ENCODE measurements at regions not wholly inside any gene's neighbourhood (a gene's known extent, or its start where the extent isn't known, plus 50 kb on each side); places are given as distances from the start of the nearest gene placed in this dataset.
"Not testable (repeated sequence)": the region's sequence is repeated elsewhere in the genome, so short reads cannot be mapped to it uniquely, and the experiment has no call there.

DNA sequence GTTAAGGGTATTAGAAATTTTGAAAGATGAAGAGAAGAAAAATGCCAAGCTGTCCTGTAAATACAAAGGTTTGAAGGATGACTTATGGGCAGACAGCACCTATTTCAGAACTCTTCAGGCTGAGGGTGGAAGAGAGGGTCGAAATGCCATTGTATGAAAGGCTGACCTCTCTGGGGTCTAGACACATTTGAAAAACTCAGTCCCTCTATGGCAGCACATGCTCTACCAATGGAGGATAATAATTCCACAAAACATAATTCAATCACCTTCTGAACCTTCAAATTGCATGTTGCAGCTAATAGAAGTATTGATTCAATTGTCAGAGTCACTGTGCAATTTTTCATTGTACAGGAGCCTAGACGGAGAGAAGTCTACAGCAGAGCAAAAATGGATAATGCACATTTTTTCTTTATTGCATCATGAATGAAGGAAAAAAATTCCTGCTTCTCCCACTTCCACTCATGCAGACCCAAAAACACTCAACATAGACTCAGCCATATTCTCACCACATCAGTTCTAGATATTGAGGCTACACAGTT is 569.1 kb downstream of the TBL1XR1 start:
- no peak for DNase-seq (ENCODE audit: low spot score)

DNA sequence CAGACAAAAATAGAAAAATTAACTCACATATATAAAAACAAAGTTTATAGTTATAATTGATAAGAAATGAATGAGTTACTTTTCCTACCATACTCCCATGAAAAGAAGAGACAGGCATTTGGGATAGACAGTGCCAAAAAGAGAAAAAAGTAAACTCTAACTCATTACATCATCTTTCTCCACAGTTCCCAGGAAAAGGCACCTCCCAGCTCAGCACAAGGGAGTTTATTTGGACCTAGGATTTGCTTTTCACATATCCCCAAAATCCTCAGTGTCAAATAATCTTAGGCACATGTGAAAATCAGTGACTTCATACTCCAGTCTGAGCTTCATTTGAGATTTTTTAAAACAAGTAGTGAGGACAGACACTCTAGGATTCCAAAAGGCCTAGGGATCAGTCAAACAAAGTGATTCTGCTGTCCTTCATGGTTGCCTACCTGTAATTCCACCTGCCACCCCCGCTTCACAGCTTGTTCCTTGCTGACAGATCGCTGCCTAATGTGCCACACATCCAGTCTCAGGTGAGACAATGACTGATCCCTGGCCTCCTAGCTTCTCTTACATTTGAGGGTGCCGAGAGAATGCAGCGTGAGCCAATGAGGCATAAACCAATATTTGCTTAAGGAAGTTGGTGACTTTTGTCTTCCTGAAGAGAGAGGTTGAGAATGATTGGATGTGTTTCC is 573.7 kb downstream of the TBL1XR1 start:
- no peak for DNase-seq (ENCODE audit: low spot score)

GRCh38 chr3:176619833-176620232 is 577.4 kb downstream of the TBL1XR1 start:
- no peak for DNase-seq (ENCODE audit: low spot score)

GRCh38 chr3:176615826-176616225 is 581.5 kb downstream of the TBL1XR1 start:
- DNase-seq (ENCODE audit: low spot score): no peak

- DNase-seq (ENCODE audit: low spot score): no peak
These were observed 585.6 kb downstream of the TBL1XR1 start for GRCh38 chr3:176611703-176612102.

GRCh38 chr3:176609361-176609760 is 587.9 kb downstream of the TBL1XR1 start:
- DNase-seq (ENCODE audit: low spot score): no peak

DNA sequence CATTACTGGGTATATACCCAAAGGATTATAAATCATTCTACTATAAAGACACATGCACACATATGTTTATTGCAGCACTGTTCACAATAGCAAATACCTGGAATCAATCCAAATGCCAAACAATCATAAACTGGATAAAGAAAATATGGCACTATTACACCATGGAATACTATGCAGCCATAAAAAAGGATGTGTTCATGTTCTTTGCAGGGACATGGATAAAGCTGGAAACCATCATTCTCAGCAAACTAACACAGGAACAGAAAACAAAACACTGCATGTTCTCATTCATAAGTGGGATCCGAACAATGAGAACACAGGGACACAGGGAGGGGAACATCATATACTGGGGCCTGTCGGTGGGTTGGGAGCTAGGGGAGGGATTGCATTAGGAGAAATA is 591.7 kb downstream of the TBL1XR1 start:
- not testable (repeated sequence) for DNase-seq (ENCODE audit: low spot score)

- DNase-seq (ENCODE audit: low spot score): no peak
These were observed 602.0 kb downstream of the TBL1XR1 start for GRCh38 chr3:176595307-176595706.

GRCh38 chr3:176590722-176591121 is 606.6 kb downstream of the TBL1XR1 start:
- DNase-seq (ENCODE audit: low spot score): no peak

GRCh38 chr3:176587089-176587488 is 610.2 kb downstream of the TBL1XR1 start:
- no peak for DNase-seq (ENCODE audit: low spot score)

- no peak for DNase-seq (ENCODE audit: low spot score)
These were observed 612.7 kb downstream of the TBL1XR1 start for GRCh38 chr3:176584413-176585176.

DNA sequence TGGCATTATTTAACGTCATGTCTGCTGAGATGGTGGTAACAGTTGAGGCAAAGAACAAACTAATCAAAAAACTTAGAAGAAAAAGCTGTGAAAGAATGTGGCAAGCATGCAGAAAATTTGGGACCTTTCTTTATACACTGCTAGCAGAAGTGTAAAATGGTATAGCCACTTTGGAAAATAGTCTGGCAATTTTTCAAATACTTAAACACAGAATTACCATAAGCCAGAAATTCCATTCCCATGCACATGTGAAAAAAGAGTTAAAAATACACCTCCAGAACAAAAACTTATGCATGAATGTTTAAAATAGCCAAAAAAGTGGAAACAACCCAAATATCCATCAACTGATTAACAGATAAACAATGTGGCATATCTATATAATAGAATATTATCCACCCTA is 613.3 kb downstream of the TBL1XR1 start:
- DNase-seq (ENCODE audit: low spot score): no peak

- DNase-seq (ENCODE audit: low spot score): no peak
These were observed 615.7 kb downstream of the TBL1XR1 start for GRCh38 chr3:176581589-176581988.

DNA sequence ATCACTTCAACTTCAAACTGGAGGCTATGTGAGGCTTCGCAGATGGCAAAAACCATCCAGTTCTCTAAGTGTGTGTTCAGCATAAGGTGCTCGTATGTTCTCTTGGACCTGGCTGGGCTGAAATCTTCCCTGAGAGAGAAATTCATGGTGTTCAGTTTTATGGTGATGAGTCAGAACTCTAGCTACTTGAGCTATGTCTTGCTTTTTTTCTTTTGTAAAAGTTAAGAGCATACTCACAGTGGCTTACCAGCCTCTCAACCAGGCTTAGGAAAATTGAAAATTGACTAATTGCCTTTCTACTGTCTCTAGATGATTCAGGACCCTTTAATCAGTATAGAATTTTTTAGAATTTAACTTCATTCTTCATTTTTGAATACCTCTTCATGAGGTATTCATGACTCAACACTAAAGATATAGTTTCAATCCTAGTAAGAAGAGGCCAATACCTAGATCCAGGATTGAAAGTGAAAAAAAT is 617.5 kb downstream of the TBL1XR1 start:
- no peak for DNase-seq (ENCODE audit: low spot score)

- no peak for DNase-seq (ENCODE audit: low spot score)
These were observed 619.0 kb downstream of the TBL1XR1 start for GRCh38 chr3:176578316-176578715.

DNA sequence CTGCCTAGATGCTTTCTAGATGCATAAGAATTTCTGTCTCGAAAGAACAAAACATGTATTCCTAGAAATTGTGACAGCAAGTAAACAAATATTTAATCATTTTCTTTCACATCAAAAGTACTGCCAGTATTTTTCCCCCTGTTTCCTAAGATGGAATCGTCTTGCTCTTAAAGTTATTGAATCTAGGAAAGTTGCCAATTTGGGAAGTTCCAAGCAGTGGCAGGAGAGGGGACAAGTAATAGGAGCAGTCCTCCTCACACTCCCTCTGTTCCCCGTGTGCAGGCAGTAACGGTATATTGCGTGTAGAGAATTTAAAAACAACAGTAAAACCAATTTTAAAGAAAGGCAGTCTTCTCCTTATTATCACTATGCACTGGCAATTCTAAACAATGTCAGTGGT is 619.8 kb downstream of the TBL1XR1 start:
- no peak for DNase-seq (ENCODE audit: low spot score)

- DNase-seq (ENCODE audit: low spot score): no peak
These were observed 622.5 kb downstream of the TBL1XR1 start for GRCh38 chr3:176574786-176575185.

DNA sequence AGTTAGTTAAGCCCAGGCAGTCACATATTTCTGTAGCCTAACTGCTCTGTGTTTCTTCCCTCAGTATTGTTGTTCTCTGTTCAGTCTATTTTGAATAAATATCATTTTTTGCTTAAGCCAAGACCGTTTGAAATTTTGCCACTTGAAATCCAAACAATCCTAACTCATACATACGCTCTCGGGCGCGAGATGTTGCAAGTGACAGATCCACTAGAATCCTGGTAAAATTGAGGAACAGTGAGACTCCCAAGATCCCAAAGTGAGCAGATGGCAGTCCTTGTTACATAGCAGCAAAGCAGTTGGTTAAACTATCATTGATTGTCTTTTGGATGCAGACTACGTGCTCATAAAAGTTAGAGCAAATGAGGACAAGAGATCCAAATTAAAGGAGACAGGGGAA is 625.4 kb downstream of the TBL1XR1 start:
- no peak for DNase-seq (ENCODE audit: low spot score)

- DNase-seq (ENCODE audit: low spot score): no peak
These were observed 626.3 kb downstream of the TBL1XR1 start for GRCh38 chr3:176570992-176571391.

DNA sequence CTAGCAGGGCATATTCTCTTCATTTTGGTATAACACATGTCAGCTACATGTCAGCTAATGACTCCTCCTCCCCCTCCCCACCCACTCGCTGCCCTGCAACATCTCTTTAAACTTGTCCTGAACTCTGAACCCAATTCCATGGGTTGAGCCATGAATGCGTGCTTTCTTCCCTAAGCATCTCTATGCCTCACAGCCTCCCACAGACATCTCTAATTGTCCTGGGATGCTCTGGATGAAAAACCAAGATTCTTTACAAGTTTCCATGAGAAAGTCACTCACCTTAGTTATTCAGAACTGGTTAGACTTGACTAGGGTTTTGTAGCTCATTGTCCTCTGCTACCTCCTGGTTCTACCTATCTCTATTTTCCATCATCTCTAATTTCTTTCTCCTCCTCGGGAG is 629.1 kb downstream of the TBL1XR1 start:
- no peak for DNase-seq (ENCODE audit: low spot score)

- no peak for DNase-seq (ENCODE audit: low spot score)
These were observed 630.5 kb downstream of the TBL1XR1 start for GRCh38 chr3:176566757-176567156.

GRCh38 chr3:176562331-176562730 is 635.0 kb downstream of the TBL1XR1 start:
- DNase-seq (ENCODE audit: low spot score): no peak

- no peak for DNase-seq (ENCODE audit: low spot score)
These were observed 635.5 kb downstream of the TBL1XR1 start for GRCh38 chr3:176561826-176562225.
